ENCODE measurements at regions not wholly inside any gene's neighbourhood (a gene's known extent, or its start where the extent isn't known, plus 50 kb on each side); places are given as distances from the start of the nearest gene placed in this dataset.

DNA sequence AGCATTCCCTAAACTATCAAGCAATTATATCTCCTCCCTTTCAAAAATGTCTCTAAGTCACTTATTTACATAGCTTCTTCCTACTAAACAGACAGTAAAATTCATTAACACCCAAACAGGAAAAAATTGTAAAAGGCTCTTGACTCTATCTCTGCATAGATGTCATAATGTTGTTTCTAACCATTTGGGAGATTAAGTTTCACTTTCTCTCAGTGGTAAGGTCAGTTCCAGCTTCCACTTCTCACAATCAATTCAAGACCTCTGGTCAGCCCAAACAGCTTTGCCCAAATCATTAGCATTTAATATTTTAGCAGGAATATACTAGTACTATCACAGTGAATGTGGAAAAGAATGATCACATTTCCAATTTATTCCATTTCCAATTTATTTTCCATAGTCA is 374.3 kb upstream of the MC4R start:
- no peaks in the 10 kb centered on the region for H3K27me3 ChIP-seq (ENCODE audit: control insufficient read depth in 2 of 2, insufficient read depth in 2 of 2, low read length in 2 of 2)

DNA sequence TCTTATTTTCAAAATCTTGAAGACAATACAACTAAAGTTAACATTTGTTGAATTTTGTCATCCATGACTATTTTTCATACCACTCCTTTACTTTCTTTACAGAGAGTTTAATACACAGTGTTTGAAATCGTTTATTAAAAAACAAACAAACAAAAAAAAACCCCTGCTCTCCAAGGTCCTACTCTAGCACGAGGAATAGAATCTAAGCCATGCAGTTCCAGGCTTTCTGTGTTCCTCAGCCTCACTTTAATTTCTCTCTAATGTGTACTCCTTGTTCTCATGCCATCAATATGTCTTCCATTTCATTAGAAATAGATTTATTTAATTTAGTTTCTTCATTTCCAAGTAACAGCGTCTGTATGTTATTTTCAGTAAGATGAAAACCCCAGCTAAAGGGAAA is 381.2 kb upstream of the MC4R start:
- Mint-ChIP-seq H3K27ac (no peak overlapping the region), H3K36me3 (no peaks in the 10 kb centered on the region), H3K27me3 (ENCODE audit: low read depth in 3 of 3) (no peaks in the 10 kb centered on the region), H3K4me1 (no peaks in the 10 kb centered on the region), H3K4me3 (peak overlapping the region in 1 of 2 donors; percentile 50), H3K9me3 (no peaks in the 10 kb centered on the region)
- Histone ChIP-seq H3K79me2 (ENCODE audit: insufficient read depth, low read length) (no peaks in the 10 kb centered on the region), H3K9ac (ENCODE audit: insufficient read depth, low read length, poor library complexity, severe bottlenecking) (no peak overlapping the region), H3K4me3 (replicated peaks in 1 of 3; ENCODE audit: low read depth in 2 of 3, low read length in 3 of 3) (no peak overlapping the region), H3K27ac (ENCODE audit: low read depth in 1 of 2, low read length in 2 of 2) (no peak overlapping the region), H3K36me3 (replicated peaks in 1 of 2; ENCODE audit: control insufficient read depth in 1 of 2, insufficient read depth in 2 of 2, low read length in 2 of 2) (no peaks in the 10 kb centered on the region), H4K20me1 (ENCODE audit: insufficient read depth, low read length) (no peaks in the 10 kb centered on the region), H3K27me3 (ENCODE audit: control insufficient read depth in 2 of 2, insufficient read depth in 2 of 2, low read length in 2 of 2) (no peaks in the 10 kb centered on the region), H3K9me3 (replicated peaks in 1 of 2; ENCODE audit: control insufficient read depth in 1 of 2, insufficient read depth in 1 of 2, low read length in 2 of 2) (no peaks in the 10 kb centered on the region), H3K4me2 (replicated peaks; ENCODE audit: extremely low read depth, low read length, poor library complexity, severe bottlenecking) (no peak overlapping the region), H3K4me1 (ENCODE audit: control insufficient read depth in 1 of 2, insufficient read depth in 2 of 2, low read length in 2 of 2) (no peaks in the 10 kb centered on the region), H2AFZ (ENCODE audit: insufficient read depth, low read depth, low read length, poor library complexity, severe bottlenecking) (no peak overlapping the region)
- intact Hi-C loops (cut with micrococcal nuclease) = no loop called here
- TF ChIP-seq, protein P1, sequence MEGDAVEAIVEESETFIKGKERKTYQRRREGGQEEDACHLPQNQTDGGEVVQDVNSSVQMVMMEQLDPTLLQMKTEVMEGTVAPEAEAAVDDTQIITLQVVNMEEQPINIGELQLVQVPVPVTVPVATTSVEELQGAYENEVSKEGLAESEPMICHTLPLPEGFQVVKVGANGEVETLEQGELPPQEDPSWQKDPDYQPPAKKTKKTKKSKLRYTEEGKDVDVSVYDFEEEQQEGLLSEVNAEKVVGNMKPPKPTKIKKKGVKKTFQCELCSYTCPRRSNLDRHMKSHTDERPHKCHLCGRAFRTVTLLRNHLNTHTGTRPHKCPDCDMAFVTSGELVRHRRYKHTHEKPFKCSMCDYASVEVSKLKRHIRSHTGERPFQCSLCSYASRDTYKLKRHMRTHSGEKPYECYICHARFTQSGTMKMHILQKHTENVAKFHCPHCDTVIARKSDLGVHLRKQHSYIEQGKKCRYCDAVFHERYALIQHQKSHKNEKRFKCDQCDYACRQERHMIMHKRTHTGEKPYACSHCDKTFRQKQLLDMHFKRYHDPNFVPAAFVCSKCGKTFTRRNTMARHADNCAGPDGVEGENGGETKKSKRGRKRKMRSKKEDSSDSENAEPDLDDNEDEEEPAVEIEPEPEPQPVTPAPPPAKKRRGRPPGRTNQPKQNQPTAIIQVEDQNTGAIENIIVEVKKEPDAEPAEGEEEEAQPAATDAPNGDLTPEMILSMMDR (IDR thresholded peaks at IDR 0.05) = no peak
- no peak for DNase-seq
- no CpG with 5 or more reads among the region's 3 CpGs for WGBS (ENCODE audit: insufficient coverage)

More for the DNA sequence above, 374.3 kb upstream of the MC4R start:
- Mint-ChIP-seq H3K36me3 (no peaks in the 10 kb centered on the region), H3K27ac (peak overlapping the region in 1 of 7 donors; percentile 3), H3K4me3 (no peak overlapping the region), H3K27me3 (ENCODE audit: low read depth in 3 of 3) (no peaks in the 10 kb centered on the region), H3K4me1 (no peaks in the 10 kb centered on the region), H3K9me3 (no peaks in the 10 kb centered on the region)
- Histone ChIP-seq H4K20me1 (ENCODE audit: insufficient read depth, low read length) (no peaks in the 10 kb centered on the region), H3K36me3 (replicated peaks in 1 of 2; ENCODE audit: control insufficient read depth in 1 of 2, insufficient read depth in 2 of 2, low read length in 2 of 2) (no peaks in the 10 kb centered on the region), H3K4me1 (ENCODE audit: control insufficient read depth in 1 of 2, insufficient read depth in 2 of 2, low read length in 2 of 2) (no peaks in the 10 kb centered on the region), H3K4me3 (replicated peaks in 1 of 3; ENCODE audit: low read depth in 2 of 3, low read length in 3 of 3) (no peak overlapping the region), H3K9ac (ENCODE audit: insufficient read depth, low read length, poor library complexity, severe bottlenecking) (no peak overlapping the region), H3K27ac (ENCODE audit: low read depth in 1 of 2, low read length in 2 of 2) (no peak overlapping the region), H3K9me3 (replicated peaks in 1 of 2; ENCODE audit: control insufficient read depth in 1 of 2, insufficient read depth in 1 of 2, low read length in 2 of 2) (no peaks in the 10 kb centered on the region), H3K79me2 (ENCODE audit: insufficient read depth, low read length) (no peaks in the 10 kb centered on the region), H3K4me2 (replicated peaks; ENCODE audit: extremely low read depth, low read length, poor library complexity, severe bottlenecking) (no peak overlapping the region), H2AFZ (ENCODE audit: insufficient read depth, low read depth, low read length, poor library complexity, severe bottlenecking) (no peak overlapping the region)
- no peak for DNase-seq
- intact Hi-C loops (cut with micrococcal nuclease) = no loop called here
- TF ChIP-seq, protein P1 (IDR thresholded peaks at IDR 0.05) = no peak
